Activated T-helper 1 cell treated with anti-CD3 and anti-CD28 coated beads, Interleukin-12 subunit alpha, Interleukin-12 subunit beta, Interleukin-2, Interleukin-4 antibody, amounts not matched to agents 30 ng/mL and 10 ng/mL and 1 ng/mL, durations not matched to agents 14 hours and 24 hours and 36 hours (primary cell): ENCODE measurements at regions not wholly inside any gene's neighbourhood (a gene's known extent, or its start where the extent isn't known, plus 50 kb on each side); places are given as distances from the start of the nearest gene placed in this dataset.
"Not testable (repeated sequence)": the region's sequence is repeated elsewhere in the genome, so short reads cannot be mapped to it uniquely, and the experiment has no call there.

Experiments
- DNase-seq: peaks from one replicate; pipeline ENCODE4 v3.0.0; 2021; ENCODE audit warnings: low spot score
- H3K27ac Mint-ChIP-seq: one replicate; pipeline ENCODE4 v1.8.0; 2021; ENCODE audit warnings: mild to moderate bottlenecking, mixed read lengths
- H3K27me3 Mint-ChIP-seq: one replicate; pipeline ENCODE4 v1.8.0; 2022; ENCODE audit warnings: mild to moderate bottlenecking, moderate library complexity, mixed read lengths; ENCODE audit not compliant: insufficient read depth
- H3K36me3 Mint-ChIP-seq: one replicate; pipeline ENCODE4 v1.8.0; 2021; ENCODE audit warnings: low read depth, mixed read lengths
- H3K4me1 Mint-ChIP-seq: one replicate; pipeline ENCODE4 v1.8.0; 2021; ENCODE audit warnings: low read depth, mixed read lengths
- H3K4me3 Mint-ChIP-seq: one replicate; pipeline ENCODE4 v1.8.0; 2021; ENCODE audit warnings: mild to moderate bottlenecking, moderate library complexity, mixed read lengths
- H3K9me3 Mint-ChIP-seq: one replicate; pipeline ENCODE4 v1.8.0; 2021; ENCODE audit warnings: mixed read lengths
- intact Hi-C: fragments of 100-400 bp; cut with micrococcal nuclease; formaldehyde crosslinking; loops from one replicate; pipeline ENCODE4 v1.15.1; 2024

GRCh38 chr15:62365795-62366442 lies 200.8 kb upstream of the C2CD4B start:
- no peak for DNase-seq
- H3K27ac Mint-ChIP-seq: no peak overlapping the region
- H3K4me1 Mint-ChIP-seq: no peaks in the 10 kb centered on the region
- H3K27me3 Mint-ChIP-seq: peaks cover 5% of the 10 kb centered on the region
- H3K9me3 Mint-ChIP-seq: no peaks in the 10 kb centered on the region
- intact Hi-C loops: no loop called here
- H3K36me3 Mint-ChIP-seq: no peaks in the 10 kb centered on the region
- H3K4me3 Mint-ChIP-seq: no peak overlapping the region

DNA sequence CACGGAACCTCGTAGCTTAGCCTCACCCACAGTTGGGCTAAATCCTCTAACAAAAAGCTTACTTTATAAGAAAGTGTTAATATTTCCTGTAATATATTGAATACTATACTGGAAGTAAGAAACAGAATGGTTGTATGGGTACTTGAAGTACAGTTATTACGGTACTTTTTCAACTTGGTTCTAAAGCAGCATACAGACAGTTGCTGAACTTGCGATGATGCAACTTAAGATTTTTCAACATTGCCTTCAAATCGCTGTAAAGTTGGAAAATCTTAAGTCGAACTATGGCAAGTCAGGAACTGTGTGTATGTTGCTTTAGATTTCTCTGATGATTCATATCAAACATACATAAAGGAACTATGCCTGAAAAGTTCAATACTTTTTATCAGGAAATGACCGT lies 204.4 kb upstream of the C2CD4B start:
- intact Hi-C loops: no loop called here
- Mint-ChIP-seq H3K9me3 (no peaks in the 10 kb centered on the region), H3K4me3 (no peak overlapping the region), H3K4me1 (no peaks in the 10 kb centered on the region), H3K27ac (no peak overlapping the region), H3K27me3 (peaks cover 9% of the 10 kb centered on the region), H3K36me3 (no peaks in the 10 kb centered on the region)
- no peak for DNase-seq

- H3K36me3 Mint-ChIP-seq, H3K4me3 Mint-ChIP-seq, intact Hi-C loops, H3K27ac Mint-ChIP-seq, H3K9me3 Mint-ChIP-seq, H3K4me1 Mint-ChIP-seq, DNase-seq, H3K27me3 Mint-ChIP-seq: not testable (repeated sequence)
Observed at GRCh38 chr15:62371683-62372082, 206.6 kb upstream of the C2CD4B start.

DNA sequence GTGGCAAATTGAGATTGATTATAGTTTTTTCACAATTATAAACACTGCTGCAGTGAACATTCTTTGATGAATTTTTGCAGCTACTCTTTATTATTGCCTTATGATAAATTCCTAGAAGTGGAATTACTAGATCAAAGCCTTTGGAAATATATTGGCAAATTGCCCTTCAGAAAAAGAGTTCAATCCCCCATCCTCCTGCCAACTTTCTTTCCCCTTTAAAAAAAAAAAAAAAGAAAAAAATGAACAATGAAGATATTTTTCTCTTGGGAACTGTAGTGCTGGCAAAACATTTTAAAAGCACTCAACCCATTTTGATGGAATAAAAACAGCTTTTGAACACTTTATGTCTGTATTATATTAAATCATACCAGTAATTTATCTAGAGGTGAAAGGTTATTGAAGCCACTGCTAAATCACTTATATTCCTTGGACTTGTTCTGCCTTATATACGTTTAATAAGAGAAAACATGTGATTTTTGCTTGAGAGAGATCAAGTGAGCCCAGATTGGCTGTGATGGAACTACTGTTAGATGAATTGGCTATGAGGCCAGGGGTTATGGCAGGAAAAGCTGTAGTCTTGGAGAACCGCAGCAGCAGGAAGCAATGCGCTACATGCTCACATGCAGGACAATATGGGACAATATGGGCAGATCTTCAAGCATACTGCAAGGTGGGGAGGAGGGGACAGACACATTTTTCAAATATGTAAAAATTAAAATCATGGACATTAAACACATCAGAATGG lies 212.8 kb upstream of the C2CD4B start:
- H3K4me3 Mint-ChIP-seq: no peak overlapping the region
- peaks cover 11% of the 10 kb centered on the region for H3K27me3 Mint-ChIP-seq
- H3K27ac Mint-ChIP-seq: no peak overlapping the region
- DNase-seq: no peak
- H3K36me3 Mint-ChIP-seq: no peaks in the 10 kb centered on the region
- intact Hi-C loops: no loop called here
- H3K9me3 Mint-ChIP-seq: no peaks in the 10 kb centered on the region
- no peaks in the 10 kb centered on the region for H3K4me1 Mint-ChIP-seq

GRCh38 chr15:62378772-62379498 lies 213.8 kb upstream of the C2CD4B start:
- Mint-ChIP-seq H3K4me1 (no peaks in the 10 kb centered on the region), H3K27ac (no peak overlapping the region), H3K4me3 (no peak overlapping the region), H3K27me3 (peaks cover 14% of the 10 kb centered on the region), H3K9me3 (no peaks in the 10 kb centered on the region), H3K36me3 (no peaks in the 10 kb centered on the region)
- no peak for DNase-seq
- intact Hi-C loops: no loop called here

DNA sequence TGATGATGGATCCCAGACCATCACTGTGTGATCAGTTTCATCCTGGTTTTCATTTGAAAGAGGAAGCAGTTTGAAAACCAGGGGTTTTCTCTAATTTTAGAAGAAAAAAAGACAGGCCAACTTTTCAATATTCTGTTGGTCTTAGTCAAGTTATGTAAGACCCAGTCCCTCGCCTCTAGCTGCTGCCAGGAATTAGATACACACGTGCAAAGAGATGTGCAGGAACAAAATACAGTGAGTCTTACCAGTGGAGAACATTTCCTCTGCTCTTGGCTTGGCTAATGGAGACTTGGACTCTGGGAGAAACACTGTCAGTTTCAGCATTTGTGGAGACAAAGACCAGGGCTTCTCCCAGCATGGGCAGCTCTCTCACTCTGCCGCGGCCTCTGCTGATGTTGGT lies 214.9 kb upstream of the C2CD4B start:
- Mint-ChIP-seq H3K36me3 (no peaks in the 10 kb centered on the region), H3K27ac (no peak overlapping the region), H3K9me3 (no peaks in the 10 kb centered on the region), H3K27me3 (peaks cover 21% of the 10 kb centered on the region), H3K4me3 (no peak overlapping the region), H3K4me1 (no peaks in the 10 kb centered on the region)
- no peak for DNase-seq
- intact Hi-C loops: no loop called here

DNA sequence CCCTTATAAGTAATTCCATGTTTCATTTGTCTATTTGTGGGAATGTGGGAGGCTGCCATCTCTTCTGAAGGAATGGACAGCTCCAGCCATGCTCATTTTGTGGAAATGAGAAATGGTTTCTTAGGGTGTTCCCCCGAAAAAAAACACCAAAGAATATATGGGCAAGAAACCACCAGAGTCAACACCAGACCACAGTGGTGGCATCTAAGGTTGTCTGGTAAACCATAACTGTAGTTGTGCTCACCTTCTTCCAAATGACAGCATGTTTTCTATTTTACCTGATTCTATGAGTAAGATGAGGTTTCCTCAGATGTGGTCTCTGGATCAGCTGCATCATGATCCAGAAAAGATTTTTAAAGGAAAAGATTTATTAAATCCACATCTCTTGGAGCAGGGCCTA lies 217.0 kb upstream of the C2CD4B start:
- Mint-ChIP-seq H3K9me3 (no peaks in the 10 kb centered on the region), H3K27ac (no peak overlapping the region), H3K4me3 (no peak overlapping the region), H3K36me3 (no peaks in the 10 kb centered on the region), H3K4me1 (no peaks in the 10 kb centered on the region), H3K27me3 (peaks cover 21% of the 10 kb centered on the region)
- intact Hi-C loops: no loop called here
- DNase-seq: no peak

DNA sequence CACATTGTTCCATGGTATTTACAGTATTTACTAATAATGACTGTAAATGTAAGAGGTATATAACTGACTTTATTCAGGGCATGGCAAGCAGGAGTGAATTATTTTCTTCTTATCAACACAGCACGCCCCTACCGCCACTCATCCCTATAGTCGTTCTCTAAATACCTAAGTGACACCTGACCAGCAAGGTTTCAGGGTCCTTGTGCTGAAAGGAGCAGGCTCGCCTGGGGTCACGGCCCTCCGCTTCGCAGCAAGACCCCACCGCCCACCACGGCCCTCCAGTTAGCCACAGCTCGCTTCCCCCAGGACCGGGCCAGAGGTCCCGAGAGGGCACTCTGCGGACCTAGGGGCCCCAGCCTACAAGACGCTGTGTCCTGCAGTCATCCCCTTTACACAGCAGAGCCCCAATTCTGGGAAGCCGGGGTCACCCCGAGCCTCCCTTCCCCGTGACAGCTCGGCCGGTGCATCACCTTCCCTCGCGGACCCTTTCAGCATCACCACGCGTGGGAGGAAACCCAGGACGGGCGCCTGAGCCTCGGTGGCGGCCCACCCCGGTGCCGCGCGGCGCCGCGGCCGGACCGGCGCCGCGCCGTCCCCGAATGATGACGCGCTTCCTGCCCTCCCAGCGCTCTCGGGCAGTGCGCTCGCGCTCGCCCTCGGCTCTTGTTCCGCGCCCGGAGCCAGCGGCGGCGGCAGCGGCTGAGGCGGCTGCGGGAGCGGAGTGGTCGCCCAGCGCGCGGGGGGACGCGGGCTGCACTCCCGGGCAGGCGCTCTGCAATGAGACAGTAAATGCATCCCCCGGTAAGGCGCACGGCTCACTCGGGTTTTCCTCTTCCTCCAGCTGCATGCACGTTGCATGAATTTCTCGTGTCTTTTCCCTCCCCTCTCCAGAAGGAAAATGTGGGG lies 225.1 kb upstream of the C2CD4B start, which contains the start of gene TLN2:
Gene TLN2, plus strand, starts transcription at position 666 of the 906 bp plus-strand sequence.
- Mint-ChIP-seq H3K4me3 (peak within 1 kb of the TSS; percentile 95), H3K27ac (peak within 1 kb of the TSS; percentile 87), H3K9me3 (no peaks in the 10 kb centered on the region), H3K4me1 (peaks cover 16% of the 10 kb centered on the region), H3K36me3 (no peaks in the 10 kb centered on the region), H3K27me3 (peaks cover 31% of the 10 kb centered on the region)
- DNase-seq: peak; percentile 65
- intact Hi-C loops: loop anchor here (1.0 to 2.0 kb wide), 3 partner anchors 45 to 353 kb away; partner anchors contain the start of gene VPS13C

GRCh38 chr15:62390791-62391640 lies 225.9 kb upstream of the C2CD4B start:
- intact Hi-C loops: loop anchor here (1.0 to 2.0 kb wide), 3 partner anchors 46 to 352 kb away; partner anchors contain the start of gene VPS13C
- Mint-ChIP-seq H3K9me3 (no peaks in the 10 kb centered on the region), H3K4me1 (peaks cover 16% of the 10 kb centered on the region), H3K36me3 (no peaks in the 10 kb centered on the region), H3K27ac (peak overlapping the region; percentile 34), H3K27me3 (peaks cover 32% of the 10 kb centered on the region), H3K4me3 (peak overlapping the region; percentile 95)
- peak; percentile 4 for DNase-seq

GRCh38 chr15:62391641-62392262 lies 226.7 kb upstream of the C2CD4B start:
- intact Hi-C loops: loop anchor here (2.0 kb wide), 2 partner anchors 331 to 351 kb away; partner anchors contain the start of gene VPS13C
- Mint-ChIP-seq H3K27me3 (peaks cover 34% of the 10 kb centered on the region), H3K27ac (no peak overlapping the region), H3K36me3 (no peaks in the 10 kb centered on the region), H3K4me1 (peaks cover 16% of the 10 kb centered on the region), H3K4me3 (peak overlapping the region; percentile 95), H3K9me3 (no peaks in the 10 kb centered on the region)
- peak; percentile 17 for DNase-seq

- intact Hi-C loops: no loop called here
- Mint-ChIP-seq H3K27ac (no peak overlapping the region), H3K4me3 (peak overlapping the region; percentile 74), H3K27me3 (peaks cover 34% of the 10 kb centered on the region), H3K9me3 (no peaks in the 10 kb centered on the region), H3K36me3 (no peaks in the 10 kb centered on the region), H3K4me1 (peaks cover 16% of the 10 kb centered on the region)
- DNase-seq: peak; percentile 3
Observed at GRCh38 chr15:62392376-62392775, 227.3 kb upstream of the C2CD4B start.
